ENCODE measurements at regions not wholly inside any gene's neighbourhood (a gene's known extent, or its start where the extent isn't known, plus 50 kb on each side); places are given as distances from the start of the nearest gene placed in this dataset.

DNA sequence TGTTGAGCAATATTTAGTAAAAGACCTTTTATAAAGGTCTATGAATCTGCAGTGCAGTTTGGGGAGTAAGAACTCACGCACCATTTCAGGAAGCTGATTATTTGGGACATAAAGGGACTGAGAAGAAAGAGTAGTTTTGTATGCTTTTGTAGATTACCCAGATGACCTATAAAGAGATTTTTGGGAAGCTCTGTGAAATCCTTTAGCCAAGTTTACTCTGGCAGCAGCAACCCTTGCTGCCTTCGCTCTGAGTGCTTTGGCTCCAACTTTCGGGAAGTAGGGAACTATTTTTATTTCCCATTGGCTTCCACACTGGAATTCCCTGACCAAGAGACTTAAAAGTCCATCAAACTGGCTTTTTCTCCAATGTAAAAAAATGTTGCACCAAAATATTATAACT is 1110.1 kb upstream of the PHF14 start:
- no peak for TF ChIP-seq CTCF (IDR thresholded peaks at IDR 0.05; ENCODE audit: borderline replicate concordance, extremely low read depth, low read length, poor library complexity, severe bottlenecking)
- no peak for TF ChIP-seq EZH2 (IDR thresholded peaks at IDR 0.05; ENCODE audit: borderline replicate concordance, low read depth, low read length, severe bottlenecking)
